H7 (cell line): ENCODE measurements at regions not wholly inside any gene's neighbourhood (a gene's known extent, or its start where the extent isn't known, plus 50 kb on each side); places are given as distances from the start of the nearest gene placed in this dataset.
A peak's percentile ranks its signal among the peaks of the same experiment; 100 is the strongest.

Experiments used
- DNase-seq: peaks from one replicate; pipeline ENCODE4 v3.0.0; 2012
- H3K27me3 ChIP-seq: 2 replicates; pipeline ENCODE4 v1.6.0; 2011; ENCODE audit warnings: mild to moderate bottlenecking, low read length; ENCODE audit not compliant: control insufficient read depth, insufficient read depth
- H3K36me3 ChIP-seq: replicated peaks from 2 replicates; pipeline ENCODE4 v1.5.1; 2011; ENCODE audit warnings: low read length; ENCODE audit not compliant: control insufficient read depth, insufficient read depth
- H3K4me3 ChIP-seq: 2 replicates; pipeline ENCODE4 v1.5.1; 2011; ENCODE audit warnings: low read depth, mild to moderate bottlenecking, control low read depth, low read length, moderate library complexity; ENCODE audit not compliant: insufficient read depth

DNA sequence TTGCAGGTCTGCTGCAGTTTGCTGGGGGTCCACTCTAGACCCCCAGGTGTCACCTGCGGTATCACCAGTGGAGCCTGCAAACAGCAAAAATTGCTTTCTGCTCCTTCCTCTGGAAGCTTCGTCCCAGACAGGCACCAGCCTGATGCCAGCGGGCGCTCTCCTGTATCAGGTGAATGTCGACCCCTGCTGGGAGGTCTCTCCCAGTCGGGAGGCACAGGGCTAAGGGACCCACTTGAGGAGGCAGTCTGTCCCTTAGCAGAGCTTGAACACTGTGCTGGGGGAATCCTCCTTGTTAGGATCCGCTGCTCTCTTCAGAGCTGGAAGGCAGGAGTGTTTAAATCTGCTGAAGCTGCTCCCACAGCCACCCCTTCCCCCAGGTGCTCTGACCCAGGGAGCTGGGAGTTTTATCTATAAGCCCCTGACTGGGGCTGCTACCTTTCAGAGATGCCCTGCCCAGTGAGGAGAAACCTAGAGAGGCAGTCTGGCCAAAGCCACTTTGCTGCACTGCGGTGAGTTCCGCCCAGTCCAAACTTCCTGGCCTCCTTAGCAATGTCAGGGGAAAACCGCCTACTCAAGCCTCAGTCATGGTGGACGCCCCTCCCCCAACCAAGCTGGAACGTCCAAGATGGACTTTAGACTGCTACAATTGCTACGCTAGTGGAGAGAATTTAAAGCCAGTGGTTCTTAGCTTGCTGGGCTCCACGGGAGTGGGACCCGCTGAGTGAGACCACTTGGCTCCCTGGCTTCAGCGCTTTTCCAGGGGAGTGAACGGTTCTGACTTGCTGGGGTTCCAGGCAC is 652.5 kb downstream of the KCNJ3 start:
- Histone ChIP-seq H3K4me3 (no peak overlapping the region), H3K27me3 (no peaks in the 10 kb centered on the region), H3K36me3 (no peaks in the 10 kb centered on the region)
- no peak for DNase-seq

DNA sequence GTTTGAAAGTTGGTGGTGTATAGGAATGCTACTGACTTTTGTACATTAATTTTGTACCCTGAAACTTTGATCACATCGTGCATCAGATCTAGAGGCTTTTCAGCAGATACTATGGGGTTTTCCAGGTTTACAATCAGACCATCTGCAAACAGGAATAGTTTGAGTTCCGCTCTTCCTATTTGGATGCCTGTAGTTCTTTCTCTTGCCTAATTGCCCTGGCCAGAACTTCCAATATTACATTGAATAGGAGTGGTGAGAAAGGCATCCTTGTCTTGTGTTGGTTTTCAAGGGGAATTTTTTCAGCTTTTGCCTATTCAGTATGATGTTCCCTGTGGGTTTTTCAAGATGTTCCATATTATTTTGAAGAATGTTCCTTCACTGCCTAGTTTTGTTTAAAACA is 633.5 kb downstream of the KCNJ3 start:
- H3K27me3 ChIP-seq, result no peaks in the 10 kb centered on the region
- no peak for DNase-seq
- no peak overlapping the region for H3K4me3 ChIP-seq
- H3K36me3 ChIP-seq, result no peaks in the 10 kb centered on the region

DNA sequence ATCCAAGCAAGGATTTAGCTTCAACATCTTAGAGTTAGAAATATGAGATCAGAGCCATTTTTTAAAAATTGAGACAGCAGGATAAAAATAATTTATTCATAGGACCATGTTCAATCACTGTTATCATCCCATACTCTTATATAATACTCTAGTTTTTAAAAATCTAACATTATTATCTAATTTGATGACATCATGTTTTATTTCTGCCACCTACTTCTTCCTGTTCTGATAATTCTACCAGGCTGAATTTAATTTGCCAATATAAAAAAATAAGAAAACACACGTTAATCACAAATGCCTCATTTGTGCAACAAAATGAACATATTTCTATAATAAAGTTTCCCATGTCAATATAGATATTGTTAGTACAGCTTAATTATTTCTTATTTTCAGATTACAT is 621.7 kb downstream of the KCNJ3 start:
- DNase-seq, result no peak
- no peaks in the 10 kb centered on the region for H3K27me3 ChIP-seq

DNA sequence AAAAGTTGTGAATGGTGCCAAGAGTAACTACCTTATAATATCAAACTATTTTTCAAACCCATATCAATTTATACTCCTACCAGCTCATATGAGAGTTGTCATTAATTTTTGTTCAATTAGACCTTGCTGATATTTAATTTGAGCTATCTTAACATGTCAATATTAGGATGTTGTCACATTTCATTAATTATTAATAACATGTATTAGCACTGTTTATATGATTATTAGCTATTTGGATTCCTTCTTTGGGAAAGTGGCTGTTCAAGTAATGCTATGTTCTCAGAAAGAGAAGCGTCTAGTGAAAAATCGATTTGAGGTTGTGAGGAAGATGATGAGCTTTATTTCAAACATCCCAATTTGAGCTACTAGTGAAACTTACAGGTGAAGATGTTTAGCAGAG is 620.2 kb downstream of the KCNJ3 start:
- Histone ChIP-seq H3K27me3 (no peaks in the 10 kb centered on the region), H3K4me3 (no peak overlapping the region), H3K36me3 (no peaks in the 10 kb centered on the region)
- no peak for DNase-seq

More for the DNA sequence above, 621.7 kb downstream of the KCNJ3 start:
- Histone ChIP-seq H3K36me3 (no peaks in the 10 kb centered on the region), H3K4me3 (no peak overlapping the region)

DNA sequence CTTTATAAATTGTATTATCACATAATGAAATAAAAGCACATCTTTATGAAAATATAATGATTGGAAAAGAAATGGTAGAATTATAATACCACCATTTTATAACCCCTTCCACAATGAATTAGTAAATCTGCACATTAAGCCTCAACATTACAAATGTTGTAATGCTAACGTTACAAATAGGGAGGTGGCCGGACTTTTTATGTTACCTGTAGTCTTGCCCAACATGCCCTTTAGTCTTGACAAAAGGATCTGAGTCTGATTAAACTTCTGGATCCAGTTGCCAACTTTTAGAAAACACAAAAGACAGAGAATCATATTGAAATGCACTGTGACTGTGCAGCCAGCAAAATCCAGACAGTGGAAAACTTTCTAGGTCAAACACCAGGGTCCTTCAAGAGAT is 617.3 kb downstream of the KCNJ3 start:
- no peak for DNase-seq
- Histone ChIP-seq H3K36me3 (no peaks in the 10 kb centered on the region), H3K27me3 (no peaks in the 10 kb centered on the region), H3K4me3 (no peak overlapping the region)

DNA sequence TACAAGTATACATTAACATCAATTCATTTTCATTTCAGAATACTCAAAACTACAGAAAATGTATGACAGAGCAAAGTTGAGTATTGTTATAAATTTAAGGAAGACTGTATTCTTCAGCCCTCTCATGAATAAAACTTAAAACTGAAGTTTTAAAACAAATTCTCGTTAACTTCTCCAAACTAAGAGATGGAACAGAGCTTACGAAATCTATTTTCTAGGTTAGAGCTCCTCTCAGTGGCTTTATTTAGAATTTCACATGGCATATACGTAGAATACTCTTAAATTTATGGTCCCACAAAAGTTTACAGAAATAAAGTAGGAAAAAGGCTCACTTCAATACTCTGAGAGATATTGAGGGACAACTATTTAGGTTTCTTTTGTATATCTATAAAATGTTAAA is 612.1 kb downstream of the KCNJ3 start:
- H3K36me3 ChIP-seq, result no peaks in the 10 kb centered on the region
- no peak overlapping the region for H3K4me3 ChIP-seq
- no peaks in the 10 kb centered on the region for H3K27me3 ChIP-seq
- no peak for DNase-seq

DNA sequence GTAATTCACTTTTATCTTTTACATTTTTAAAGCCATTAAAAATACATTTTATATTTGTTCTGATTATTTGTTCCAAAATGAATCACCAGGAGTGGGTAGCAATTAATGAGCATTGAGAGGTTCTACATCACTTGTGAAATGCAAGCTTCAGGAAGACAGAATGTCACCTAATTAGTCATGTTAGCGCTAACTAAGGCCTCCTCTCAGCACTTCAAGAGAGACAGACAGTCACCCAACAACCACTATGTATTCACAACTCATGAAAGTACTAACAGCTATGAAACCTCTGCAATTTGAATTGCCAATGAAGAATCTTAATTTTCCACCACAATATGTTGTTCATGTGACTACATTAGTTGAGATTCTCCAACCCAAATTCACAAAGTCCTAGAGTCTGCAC is 611.0 kb downstream of the KCNJ3 start:
- DNase-seq, result no peak
- no peaks in the 10 kb centered on the region for H3K27me3 ChIP-seq
- H3K4me3 ChIP-seq, result no peak overlapping the region
- H3K36me3 ChIP-seq, result no peaks in the 10 kb centered on the region

DNA sequence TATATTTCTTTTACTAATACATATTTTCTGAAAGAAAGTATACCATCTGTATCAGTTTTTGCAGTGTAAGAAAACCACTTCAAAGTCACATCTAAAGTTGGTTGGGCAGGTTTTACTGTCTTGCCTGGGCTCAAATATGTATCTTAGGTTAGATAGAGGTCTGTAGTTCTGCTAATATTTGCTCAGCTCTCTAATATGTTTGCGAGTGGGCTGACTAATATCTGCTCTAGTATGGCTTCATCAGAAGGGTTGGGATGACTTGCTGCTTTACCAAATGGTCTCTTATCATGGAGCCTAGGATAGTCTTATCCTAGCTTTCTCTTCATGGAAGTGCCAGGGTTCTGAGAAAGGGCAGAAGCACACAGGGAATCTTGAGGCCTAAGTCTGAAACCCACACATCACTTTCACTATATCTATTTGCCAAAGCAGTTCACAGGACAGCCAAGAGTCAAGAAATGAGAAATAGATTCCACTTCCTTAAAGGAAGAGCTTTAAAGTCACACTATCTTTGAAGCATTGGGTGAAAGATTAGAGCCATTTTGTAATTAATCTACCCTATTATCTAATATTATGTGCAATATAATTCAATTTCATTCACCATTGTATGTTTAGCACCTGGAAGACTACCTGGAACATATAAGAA is 610.0 kb downstream of the KCNJ3 start:
- Histone ChIP-seq H3K36me3 (no peaks in the 10 kb centered on the region), H3K4me3 (no peak overlapping the region), H3K27me3 (no peaks in the 10 kb centered on the region)
- no peak for DNase-seq

DNA sequence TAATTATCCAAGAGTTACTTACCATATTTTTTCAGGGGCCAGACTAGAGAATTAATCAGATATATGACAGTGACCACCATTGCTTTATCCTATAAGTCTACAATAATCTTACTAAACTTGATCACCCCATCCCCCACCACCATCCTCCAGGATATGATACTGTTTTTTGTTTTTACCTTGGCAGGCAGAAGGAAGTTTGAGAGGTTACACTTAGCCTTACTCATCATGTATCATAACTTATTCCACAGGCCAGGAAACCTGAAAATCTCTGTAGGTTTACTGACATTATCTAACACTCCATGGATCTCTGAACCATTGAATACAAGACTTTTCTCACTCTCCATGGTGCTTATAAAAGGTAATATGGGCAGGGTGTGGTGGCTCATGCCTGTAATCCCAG is 602.7 kb downstream of the KCNJ3 start:
- H3K27me3 ChIP-seq, result no peaks in the 10 kb centered on the region
- DNase-seq, result no peak
- no peaks in the 10 kb centered on the region for H3K36me3 ChIP-seq
- no peak overlapping the region for H3K4me3 ChIP-seq

DNA sequence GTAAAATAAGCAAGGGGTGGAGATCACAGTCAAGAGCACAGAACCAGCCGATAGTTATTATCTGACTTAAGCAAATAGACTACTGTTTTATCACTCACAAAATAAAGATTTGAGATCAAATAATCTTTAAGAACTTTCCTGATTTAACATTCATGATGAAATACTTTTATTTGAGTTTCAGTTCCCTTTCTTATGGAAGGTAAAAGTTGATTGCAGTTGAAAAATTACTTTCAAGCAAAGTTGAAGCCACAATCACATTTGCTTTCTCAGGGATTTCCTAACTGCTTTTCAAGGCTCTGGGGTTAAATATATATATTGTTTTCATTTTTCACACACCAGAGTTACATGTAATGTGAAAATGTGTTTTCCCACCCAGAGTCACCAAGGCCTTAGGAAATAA is 599.5 kb downstream of the KCNJ3 start:
- no peak for DNase-seq
- no peaks in the 10 kb centered on the region for H3K27me3 ChIP-seq
- H3K36me3 ChIP-seq, result no peaks in the 10 kb centered on the region
- H3K4me3 ChIP-seq, result no peak overlapping the region

DNA sequence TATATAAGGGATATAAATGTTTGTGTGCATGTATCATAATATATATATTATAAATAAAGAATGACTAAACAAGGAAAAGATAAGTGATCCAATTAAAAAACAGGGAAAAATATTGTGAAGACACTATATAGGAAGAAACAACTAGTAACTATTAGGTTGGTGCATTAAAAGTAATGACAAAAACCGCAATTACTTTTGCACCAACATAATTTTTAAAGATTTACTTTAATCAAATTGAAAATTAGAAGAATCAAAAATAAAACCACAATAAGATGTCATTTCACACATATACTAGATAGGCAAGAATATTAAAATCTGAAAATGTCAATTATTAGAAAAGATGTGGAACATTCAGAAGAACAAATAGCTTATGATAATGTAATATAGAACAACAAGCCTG is 595.9 kb downstream of the KCNJ3 start:
- H3K4me3 ChIP-seq, result no peak overlapping the region
- H3K36me3 ChIP-seq, result no peaks in the 10 kb centered on the region
- DNase-seq, result no peak
- H3K27me3 ChIP-seq, result no peaks in the 10 kb centered on the region

DNA sequence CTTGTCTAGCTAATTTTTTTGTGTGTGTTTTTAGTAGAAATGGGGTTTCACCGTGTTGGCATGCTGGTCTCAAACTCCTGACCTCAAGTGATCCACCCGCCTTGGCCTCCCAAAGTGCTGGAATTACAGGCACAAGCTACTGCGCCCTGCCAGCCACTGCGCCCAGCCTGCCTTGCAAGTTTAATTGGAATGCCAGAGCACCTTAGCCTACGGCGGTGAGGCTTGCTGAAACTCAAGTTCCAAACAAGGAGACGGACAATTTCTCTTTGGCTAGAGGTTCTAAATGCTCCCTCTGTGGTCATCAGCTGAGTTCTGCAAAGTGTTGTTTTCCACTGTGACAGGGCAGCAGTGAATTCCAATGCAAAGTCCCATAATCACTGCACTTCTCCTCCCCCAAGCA is 583.4 kb downstream of the KCNJ3 start:
- Histone ChIP-seq H3K4me3 (no peak overlapping the region), H3K36me3 (no peaks in the 10 kb centered on the region), H3K27me3 (no peaks in the 10 kb centered on the region)
- DNase-seq, result no peak

DNA sequence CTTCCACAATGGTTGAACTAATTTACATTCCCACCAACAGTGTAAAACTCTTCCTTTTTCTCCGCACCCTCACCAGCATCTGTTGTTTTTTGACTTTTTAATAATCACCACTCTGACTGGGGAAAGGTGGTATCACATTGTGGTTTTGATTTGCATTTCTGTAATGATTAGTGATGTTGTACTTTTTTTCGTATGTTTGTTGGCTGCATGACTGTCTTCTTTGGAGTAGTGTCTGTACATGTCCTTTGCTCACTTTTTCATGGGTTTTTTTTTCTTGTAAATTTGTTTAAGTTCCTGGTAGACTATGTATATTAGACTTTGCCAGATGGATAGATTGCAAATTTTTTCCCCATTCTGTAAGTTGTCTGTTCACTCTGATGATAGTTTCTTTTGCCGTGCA is 574.8 kb downstream of the KCNJ3 start:
- Histone ChIP-seq H3K36me3 (no peaks in the 10 kb centered on the region), H3K27me3 (no peaks in the 10 kb centered on the region), H3K4me3 (no peak overlapping the region)
- no peak for DNase-seq

DNA sequence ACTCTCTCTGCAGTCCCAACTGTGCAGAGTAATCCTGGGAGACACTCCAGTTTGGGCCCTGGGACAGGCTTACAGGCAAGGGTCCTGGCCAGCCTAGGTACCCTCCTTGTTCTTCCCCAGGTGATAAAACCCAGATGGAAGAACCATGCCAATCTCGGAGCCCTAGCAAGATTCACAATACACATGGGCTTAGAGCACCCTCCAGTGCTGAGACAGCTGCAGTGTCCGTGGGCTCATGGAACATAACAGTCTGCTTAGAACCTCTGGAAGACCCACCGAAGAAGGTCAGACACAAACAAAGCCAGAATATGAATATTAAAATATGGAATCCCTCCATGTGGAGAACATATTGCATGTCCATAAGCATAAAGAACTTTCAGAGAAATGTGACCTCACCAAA is 568.1 kb downstream of the KCNJ3 start:
- DNase-seq, result peak; percentile 2
- no peaks in the 10 kb centered on the region for H3K36me3 ChIP-seq
- no peaks in the 10 kb centered on the region for H3K27me3 ChIP-seq
- no peak overlapping the region for H3K4me3 ChIP-seq

DNA sequence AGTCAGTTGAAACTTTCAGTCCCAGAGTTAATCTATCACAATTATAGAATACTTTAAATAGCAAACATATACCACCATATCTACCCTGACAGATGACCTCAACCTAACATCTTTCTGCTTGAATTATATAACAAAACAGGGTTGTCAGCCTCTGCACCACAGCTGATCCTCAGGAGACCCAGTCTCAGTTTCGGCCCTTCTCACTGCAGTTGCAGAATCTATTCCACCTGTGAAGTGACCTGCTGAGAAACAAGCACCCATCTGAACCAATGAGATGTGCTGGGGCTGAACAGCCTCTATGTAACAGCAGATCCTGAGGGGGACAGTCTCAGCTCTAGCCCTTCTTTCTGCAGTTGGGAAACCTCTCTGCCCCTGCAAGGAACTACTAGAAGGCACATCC is 567.6 kb downstream of the KCNJ3 start:
- no peak overlapping the region for H3K4me3 ChIP-seq
- DNase-seq, result no peak
- H3K36me3 ChIP-seq, result no peaks in the 10 kb centered on the region

More for the DNA sequence above, 567.6 kb downstream of the KCNJ3 start:
- H3K27me3 ChIP-seq, result no peaks in the 10 kb centered on the region
